ENCODE measurements at regions not wholly inside any gene's neighbourhood (a gene's known extent, or its start where the extent isn't known, plus 50 kb on each side); places are given as distances from the start of the nearest gene placed in this dataset.

DNA sequence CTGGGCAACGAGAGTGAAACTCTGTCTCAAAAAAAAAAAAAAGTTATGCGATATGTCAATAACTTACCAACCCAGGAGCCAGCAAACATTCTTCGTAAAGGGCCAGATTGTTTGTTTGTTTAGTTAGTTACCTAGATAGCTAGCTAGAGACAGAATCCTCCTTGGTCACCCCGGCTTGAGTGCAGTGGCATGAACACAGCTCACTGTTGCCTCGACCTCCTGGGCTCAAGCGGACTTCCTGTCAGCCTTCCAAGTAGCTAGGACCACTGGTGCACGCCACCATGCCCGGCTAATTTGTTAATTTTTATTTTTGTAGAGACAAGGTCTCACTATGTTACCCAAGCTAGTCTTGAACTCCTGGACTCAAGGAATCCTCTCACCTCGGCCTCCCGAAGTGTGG, 113.0 kb downstream of the LITAF start:
- DNase-seq (ENCODE audit: low read depth, low spot score): no peak

DNA sequence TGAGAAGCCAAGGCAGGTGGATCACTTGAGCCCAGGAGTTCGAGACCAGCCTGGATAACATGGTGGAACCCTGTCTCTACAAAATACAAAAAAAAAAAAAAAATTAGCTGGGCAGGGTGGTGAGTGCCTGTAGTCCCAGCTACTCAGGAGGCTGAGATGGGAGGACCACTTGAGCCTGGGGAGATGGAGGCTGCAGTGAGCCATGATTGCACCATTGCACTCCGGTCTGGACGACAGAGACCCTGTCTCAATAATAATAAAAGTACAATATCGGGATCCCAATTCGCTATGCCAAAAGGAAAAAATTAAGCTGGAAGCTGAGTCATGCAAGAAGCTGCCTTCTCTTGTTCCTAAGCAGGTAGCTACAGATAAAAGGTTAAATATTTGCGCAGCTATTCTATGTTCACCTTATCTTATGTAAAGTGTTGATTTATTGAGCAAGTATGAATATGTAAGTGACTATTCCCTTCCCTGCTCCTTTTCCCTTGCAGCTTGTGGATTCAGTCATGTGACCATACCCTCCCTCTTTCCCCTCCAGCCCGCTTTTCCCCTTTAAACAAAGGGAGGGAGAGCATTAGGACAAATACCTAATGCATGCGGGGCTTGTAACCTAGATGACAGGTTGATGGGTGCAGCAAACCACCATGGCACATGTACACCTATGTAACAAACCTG, 112.0 kb downstream of the LITAF start:
- DNase-seq (ENCODE audit: low read depth, low spot score): no peak

DNA sequence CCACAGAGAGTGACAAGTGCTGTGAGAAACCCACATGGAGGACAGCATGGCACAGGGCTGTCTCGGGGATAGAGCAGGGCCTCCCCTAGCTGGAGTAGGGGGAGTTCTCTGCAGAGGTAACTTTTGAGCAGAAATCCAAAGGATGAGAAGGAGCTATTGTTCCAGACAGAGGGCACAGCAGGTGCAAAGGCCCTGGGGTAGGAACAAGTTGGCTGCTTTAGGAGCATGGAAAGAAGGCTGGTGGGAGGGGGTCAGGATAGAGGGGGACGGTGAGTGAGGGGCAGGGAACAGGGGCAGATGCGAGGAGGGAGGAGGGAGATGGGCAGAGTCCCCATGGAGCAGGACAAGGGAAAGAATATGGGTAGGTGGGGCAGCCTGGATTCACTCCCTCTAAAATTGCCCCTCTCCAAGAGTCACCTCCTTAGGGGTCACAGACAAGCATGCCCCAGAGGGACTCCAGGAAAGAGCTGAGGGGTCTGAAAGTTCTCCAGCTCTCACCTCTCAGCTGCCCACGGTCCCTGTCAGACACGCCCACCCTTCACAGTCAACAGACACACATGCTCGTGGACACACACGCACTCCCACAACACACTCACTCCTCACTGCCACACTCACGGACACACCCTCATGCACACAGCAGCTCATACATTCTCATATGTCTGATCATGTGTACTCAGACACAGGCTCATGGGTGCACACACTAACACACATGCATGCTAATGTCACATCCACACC, 110.7 kb downstream of the LITAF start:
- no peak for DNase-seq (ENCODE audit: low read depth, low spot score)

DNA sequence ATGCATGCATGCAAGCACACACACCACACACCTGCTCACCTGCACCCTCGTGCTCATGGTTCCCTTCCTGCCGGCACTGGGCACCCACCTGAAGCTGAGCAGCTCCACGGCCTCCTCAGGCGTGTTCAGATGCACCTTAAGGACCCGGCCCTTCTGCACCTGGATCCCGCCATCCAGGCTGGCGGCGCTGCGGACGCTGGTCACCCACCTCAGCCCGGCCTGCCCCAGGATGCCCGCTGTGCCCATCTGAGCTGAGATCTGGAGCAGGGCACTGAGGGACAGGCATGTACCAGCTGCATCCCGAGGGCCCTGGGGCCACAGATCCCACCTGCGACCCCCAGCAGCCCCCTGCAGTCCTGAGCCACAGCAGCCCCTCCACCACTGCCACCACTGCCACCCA, 110.0 kb downstream of the LITAF start:
- DNase-seq (ENCODE audit: low read depth, low spot score): no peak

DNA sequence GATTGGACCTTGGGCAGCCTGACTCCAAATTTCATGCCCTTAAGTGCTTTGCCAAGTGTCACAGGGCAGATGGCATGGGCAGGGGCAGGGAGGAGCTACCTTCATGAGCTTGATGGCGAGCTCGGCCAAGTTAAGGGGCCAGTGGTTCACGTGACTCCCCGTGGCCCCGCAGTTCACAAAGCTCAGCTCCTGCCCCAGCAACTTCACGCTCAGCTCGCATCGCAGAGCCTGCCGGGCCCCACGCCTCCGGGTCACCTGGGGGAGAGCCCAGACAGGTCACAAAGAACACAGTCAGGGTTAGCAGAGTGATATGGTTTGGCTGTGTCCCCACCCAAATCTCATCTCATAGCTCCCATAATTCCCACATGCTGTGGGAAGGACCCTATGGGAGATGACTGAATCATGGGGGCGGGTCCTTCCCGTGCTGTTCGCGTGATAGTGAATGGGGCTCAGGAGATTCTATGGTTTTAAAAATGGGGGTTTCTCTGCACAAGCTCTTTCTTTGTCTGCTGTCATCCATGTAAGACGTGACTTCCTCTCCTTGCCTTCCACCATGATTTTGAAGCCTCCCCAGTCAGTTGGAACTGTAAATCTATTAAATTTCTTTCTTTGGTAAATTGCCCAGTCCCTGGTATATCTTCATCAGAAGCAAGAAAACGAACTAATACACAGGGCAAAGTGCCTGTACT, 108.1 kb downstream of the LITAF start:
- no peak for DNase-seq (ENCODE audit: low read depth, low spot score)

DNA sequence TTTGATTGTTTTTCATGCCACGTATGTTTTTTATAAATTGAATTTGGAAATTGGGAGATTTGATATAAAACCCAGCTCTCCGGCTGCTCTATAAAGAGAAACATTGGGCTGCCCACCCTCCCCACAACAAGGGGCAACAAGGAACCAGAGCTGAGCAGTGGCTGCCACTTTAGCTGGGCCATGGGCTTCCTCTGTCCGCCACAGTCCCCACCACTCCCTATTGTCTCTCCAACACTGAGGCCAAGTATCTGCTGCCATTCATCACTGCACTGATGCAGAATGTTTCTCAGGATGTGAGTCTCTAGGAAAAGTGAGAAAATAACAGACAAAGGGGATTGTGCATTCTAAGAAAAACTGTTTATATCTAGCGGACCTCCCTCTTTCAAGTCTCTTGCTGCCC, 106.8 kb downstream of the LITAF start:
- no peak for DNase-seq (ENCODE audit: low read depth, low spot score)

DNA sequence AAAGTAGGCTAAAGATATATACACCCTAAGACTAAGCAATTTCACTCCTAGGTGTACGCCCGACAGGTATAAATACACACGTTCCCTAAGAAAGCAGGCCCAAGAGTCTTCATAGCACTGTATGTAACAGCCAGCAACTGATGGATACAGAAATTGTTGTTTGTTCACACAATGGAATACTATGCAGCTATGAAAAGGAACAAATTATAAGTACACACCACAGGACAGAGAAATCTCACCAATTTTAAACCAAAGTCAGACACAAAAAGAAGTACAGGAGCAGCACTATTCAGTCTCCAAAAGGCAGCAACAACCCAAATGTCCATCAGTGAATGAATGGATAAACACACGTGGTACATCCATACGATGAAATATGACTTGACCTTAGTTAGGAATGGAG, 106.1 kb downstream of the LITAF start:
- DNase-seq (ENCODE audit: low read depth, low spot score): no peak

DNA sequence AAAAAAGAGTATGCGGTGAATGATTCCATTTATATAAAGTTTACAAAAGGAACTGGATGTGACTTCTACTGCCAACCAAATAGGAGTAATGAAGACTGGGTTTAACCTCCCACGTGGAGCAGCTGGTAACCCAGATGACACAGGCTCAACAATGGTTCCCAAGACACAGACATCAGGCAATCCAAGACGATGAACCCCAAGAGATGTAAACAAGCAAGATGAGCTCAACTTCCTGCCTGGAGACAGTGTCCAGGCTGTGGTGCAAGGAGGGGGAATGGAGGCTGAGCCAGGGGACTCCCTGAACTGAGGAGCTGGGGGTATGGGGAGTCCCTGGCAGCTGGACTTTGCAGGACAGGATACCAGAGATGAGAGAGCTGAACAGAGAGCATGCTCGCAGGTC, 104.7 kb downstream of the LITAF start:
- no peak for DNase-seq (ENCODE audit: low read depth, low spot score)

DNA sequence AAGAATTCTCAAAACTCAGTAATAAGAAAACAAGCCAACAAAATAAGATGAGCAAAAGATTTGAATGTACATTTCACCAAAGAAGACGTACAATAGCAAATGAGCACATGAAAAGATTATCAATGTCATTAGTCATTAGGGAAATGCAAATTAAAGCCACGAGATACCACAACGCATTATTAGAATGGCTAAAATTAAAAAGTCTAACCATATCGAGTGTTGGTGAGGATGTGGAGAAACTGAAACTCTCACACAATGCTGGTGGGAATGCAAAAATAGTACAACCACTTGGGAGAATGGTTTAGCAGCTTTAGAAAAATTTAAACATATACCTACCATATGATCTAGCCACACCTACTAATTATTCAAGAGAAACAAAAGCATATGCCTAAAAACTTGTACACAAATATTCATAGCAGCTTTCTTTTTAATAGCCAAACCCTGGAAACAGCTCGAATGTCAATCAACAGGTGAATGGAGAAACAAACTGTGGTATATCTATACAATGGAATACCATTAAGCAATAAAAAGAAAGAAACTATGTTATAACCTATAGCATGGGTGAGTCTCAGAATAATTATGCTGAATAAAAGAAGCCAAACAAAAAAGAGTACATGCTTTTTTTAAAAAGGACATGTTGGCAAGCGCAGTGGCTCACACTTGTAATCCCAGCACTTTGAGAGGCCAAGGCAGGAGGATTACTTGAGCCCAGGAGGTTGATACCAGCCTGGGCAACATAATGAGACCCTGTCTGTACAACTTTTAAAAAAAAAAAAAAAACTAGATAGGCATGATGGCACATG, 103.6 kb downstream of the LITAF start:
- DNase-seq (ENCODE audit: low read depth, low spot score): no peak

DNA sequence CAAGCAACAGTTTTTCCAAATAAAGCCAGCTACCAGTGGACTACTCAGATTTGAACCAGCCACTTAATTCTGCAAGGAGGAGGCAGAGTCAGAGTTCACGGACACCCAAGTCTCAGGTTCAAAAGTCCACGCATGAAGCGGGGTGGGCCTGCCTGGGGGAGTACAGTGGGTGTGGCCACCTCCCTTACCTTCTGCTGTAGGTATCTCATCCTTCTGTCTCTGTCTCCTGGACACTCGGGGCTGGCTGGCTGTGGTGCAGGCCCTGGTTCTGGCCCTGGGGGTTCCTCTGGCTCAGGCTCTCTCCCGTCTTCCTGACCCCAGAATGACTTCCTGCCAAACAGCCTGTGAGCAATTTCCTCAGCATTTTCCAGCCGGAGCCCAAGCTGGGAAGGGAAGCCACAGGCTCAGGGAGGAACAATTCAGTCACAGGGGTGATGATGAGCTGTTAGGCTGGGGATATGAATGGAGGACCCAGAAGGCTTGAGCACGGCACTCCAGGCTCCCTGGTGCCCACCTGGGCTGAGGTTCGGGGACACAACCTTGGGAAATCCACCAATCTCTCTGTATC, 101.9 kb downstream of the LITAF start:
- no peak for DNase-seq (ENCODE audit: low read depth, low spot score)

DNA sequence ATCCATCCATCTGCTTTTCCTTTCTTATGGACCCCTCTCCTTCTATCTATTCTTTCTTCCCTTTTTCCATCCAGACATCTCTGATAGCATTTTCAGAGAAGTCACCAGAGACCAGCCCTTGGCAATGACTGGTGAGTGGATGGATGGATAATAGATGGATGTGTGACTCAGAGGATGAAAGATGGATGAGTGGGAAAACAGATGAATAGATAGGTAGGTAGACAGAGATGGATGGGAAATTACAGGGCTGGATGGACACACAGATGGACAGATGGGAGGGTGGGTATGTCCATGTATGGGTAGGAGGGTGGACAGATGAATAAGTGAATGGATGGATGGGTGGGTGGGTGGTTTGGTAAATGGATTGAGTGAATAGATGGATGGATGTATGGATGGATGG, 101.0 kb downstream of the LITAF start:
- no peak for DNase-seq (ENCODE audit: low read depth, low spot score)

DNA sequence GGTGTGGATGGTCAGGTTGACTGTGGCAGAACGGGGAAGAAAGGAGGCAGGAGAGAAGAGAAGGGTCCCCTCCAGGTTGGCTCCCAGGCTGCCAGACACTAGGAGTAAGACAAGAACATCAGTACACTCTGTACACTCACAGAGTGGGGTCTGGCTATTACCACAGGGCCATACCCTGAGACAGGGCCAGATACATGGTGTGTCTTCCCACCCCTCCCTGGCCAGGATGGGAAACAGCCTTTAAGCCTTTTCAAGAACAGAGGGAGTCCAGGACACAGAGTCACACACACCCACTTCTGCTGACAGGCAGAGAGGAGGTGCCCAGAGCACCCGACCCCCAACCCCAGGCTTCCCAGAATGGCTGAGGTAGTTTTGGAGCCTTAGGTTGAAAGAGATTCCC, 99.4 kb downstream of the LITAF start:
- no peak for DNase-seq (ENCODE audit: low read depth, low spot score)

DNA sequence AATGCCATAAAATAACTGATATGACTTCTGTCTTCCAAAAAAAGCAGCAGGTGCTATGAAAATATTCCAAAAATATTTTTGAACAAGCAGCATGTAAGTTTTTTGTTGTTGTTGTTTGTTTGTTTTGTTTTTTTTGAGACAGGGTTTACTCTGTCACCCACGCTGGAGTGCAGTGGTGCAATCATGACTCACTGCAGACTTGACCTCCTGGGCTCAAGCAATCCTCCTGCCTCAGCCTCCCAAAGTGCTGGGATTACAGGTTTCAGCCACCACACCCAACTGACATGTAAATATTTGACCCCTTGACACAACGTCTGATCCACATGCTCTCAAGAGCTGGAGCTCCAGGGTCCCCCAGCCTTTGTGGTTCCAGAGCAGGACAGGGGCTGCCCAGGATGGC, 98.4 kb downstream of the LITAF start:
- DNase-seq (ENCODE audit: low read depth, low spot score): no peak

DNA sequence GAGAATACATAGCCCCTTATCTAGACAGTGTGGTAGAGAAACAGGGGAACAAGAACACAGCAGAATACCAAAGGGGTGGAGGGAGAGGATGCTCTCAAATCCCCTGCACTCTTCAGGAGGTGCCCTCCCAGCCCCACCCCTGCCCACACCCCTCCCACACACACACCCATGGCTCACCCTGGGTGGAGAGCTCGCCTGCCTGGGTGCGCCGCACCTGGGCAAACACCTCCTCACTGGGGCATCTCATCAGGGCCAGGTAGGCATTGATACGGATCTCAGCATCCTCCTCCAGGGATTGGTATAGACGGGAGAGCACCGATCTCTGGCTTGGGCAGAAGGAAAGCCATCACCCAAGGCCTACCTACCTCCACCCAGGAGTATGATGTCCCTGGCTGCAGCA, 95.2 kb downstream of the LITAF start:
- no peak for DNase-seq (ENCODE audit: low read depth, low spot score)

DNA sequence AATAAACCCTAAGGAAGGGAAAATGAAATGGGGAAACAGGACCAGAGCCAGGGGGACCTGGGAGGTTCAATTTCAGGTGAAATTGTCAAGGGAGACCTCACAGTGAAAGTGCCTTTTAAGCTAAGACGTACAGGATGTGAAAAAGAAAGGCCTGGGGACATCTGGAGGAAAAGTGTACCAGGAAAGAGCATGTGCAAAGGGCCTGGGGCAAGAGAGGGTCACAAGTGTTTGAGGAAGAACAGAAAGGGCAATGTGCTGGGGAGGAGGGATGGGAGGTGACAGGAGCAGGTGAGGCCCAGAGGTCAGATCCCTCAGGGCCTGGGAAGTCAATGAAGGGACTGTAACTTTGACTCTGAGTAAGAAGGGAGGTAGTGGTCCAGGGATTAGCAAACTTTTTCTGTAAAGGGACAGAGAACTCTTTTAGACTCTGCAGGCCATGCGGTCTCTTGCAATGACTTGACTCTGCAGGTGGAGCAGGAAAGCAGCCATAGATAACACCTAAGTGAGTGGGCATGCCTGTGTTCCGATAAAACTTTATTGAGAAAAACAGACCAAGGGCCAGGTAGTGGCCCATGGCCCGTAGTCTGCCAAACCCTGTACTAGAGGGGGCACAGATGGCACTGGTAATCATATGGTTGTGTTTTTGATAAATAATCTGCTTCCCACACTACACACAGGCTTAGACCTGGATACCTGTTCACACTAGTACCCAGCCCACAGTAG, 93.8 kb downstream of the LITAF start:
- DNase-seq (ENCODE audit: low read depth, low spot score): no peak

DNA sequence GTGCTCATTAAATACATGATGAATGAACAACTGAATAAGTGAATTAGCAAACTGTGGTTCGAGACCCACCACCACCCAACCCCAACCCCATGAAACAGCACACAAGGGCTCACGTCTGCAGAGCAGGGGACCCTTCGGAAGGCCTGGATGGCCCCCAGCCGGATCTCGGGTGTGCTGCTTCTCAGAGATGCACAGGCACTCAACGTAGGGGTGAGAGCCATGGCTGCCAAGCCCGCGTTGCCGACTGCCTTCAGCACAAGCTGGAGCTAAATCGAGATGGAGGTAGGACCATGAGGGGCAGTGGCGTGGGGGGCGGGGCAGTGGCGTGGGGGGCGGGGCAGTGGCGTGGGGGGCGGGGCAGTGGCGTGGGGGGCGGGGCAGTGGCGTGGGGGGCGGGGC, 93.2 kb downstream of the LITAF start:
- DNase-seq (ENCODE audit: low read depth, low spot score): no peak

DNA sequence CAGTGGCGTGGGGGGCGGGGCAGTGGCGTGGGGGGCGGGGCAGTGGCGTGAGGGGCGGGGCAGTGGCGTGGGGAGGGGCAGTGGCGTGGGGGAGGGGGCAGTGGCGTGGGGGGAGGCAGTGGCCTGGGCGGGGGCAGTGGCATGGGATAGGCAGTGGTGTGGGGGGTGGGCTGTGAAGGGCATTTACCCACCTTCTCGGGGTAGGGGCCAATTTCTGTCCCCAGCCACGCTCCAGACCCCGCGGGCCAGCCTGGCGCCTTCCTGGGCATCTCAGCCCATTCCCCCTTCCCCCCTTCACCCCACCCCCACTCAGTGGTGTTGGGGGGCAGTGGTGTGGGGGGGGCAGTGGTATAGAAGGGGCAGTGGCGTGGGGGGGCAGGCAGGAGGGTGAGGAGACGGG, 92.7 kb downstream of the LITAF start:
- DNase-seq (ENCODE audit: low read depth, low spot score): no peak

DNA sequence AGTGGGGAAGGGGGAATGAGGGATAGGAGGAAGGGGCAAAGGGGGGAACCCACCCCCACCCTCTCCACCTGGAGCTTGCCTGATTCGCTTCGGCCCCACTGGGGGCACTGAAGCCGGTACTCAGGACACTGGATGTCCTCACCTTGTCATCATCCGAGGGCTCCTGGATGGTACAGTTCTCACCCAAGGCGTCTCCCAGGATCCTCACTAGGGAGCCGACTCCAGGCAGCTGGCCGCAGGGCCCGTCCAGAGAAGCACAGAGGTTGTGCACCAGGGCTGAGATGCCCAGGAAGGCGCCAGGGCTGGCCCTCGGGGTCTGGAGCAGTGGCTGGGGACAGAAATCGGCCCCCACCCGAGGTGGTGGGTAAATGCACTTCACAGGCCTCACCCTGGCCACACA, 92.3 kb downstream of the LITAF start:
- DNase-seq (ENCODE audit: low read depth, low spot score): no peak

DNA sequence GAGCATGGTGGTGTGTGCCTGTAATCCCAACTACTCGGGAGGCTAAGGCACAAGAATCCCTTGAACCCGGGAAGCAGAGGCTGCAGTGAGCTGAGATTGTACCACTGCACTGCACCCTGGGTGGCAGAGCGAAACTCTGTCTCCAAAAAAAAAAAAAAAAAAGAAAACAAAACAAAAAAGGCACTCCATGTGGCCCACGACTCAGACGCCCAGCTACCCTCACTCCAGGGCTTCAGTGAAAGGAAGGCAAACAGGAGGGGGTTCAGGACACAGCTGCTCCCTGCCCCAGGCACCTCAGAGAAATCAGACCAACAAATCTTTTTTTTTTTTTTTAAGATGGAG, 91.7 kb downstream of the LITAF start:
- no peak for DNase-seq (ENCODE audit: low read depth, low spot score)
